Fibroblast of villous mesenchyme (primary cell): ENCODE measurements at regions not wholly inside any gene's neighbourhood (a gene's known extent, or its start where the extent isn't known, plus 50 kb on each side); places are given as distances from the start of the nearest gene placed in this dataset.

Source experiments
- DNase-seq: peaks from one replicate; pipeline ENCODE4 v3.0.0-alpha.2; 2010; ENCODE audit warnings: low read depth
- H3K4me3 ChIP-seq: 2 replicates; pipeline ENCODE4 v1.5.1; 2011; ENCODE audit warnings: low read depth, mild to moderate bottlenecking, low read length
- CTCF ChIP-seq: IDR thresholded peaks from 2 replicates; pipeline ENCODE4 v1.5.1; 2012; ENCODE audit warnings: low read depth, mild to moderate bottlenecking, low read length; ENCODE audit not compliant: insufficient read depth

- TF ChIP-seq CTCF, result no peak
- no peak for DNase-seq
Observed at GRCh38 chr1:13892198-13892597, 192.2 kb downstream of the PRDM2 start.

DNA sequence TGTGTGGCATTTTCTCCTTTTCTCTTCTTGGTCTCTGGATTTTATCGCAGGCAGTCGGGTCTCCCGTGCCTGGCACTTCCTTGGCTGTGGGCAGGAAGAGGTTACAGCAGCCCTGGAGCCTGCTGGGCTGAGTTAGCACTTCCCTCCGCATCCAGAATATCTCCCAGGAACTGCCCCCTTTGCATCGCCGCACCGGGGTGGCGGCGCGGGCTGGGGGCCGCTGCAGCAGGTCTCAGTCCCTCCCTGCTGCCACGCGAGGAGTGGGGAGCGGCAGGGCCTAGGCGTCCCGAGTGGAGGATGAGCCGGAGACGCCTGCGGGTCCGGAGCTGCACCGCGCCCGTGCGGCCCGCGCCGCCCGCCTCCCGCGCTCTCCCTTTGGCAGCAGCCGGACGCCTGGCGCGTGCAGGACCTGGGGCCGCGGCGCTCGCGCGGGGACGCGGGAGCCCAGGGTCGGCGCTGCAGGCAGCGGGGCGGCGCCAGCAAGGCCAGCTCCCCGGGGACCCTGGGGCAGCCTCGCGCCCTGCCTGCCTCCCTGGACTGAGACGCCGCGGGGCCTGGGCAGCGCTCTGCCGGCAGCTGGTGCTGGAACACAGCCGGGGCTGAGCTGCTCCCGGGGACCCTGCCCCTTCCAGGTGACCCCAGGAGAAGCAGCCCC lies 192.8 kb downstream of the PRDM2 start:
- H3K4me3 ChIP-seq, result no peak overlapping the region
- no peak for DNase-seq
- TF ChIP-seq CTCF, result no peak

More at GRCh38 chr1:13892198-13892597, 192.2 kb downstream of the PRDM2 start:
- H3K4me3 ChIP-seq, result no peak overlapping the region

DNA sequence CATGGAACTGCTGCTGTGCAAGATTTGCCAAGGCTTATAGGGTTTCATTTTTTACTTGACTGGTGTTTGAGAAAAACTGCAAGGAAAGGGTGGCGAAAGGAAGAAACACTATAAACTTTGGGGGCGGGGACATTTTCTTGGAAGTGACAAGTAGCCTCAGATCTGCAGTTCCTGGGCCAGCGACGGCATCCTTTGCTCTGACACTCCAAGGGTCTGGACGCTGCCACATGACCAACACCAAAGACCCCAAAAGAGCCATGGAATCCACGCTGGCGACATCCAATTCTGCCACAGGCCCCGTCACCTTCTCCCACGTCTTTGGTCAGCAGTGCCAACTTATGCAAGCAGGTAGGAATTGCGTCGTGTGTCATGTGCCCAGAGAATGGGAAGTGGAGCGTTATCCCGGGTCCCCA lies 193.4 kb downstream of the PRDM2 start:
- no peak overlapping the region for H3K4me3 ChIP-seq
- no peak for DNase-seq
- TF ChIP-seq CTCF, result no peak

DNA sequence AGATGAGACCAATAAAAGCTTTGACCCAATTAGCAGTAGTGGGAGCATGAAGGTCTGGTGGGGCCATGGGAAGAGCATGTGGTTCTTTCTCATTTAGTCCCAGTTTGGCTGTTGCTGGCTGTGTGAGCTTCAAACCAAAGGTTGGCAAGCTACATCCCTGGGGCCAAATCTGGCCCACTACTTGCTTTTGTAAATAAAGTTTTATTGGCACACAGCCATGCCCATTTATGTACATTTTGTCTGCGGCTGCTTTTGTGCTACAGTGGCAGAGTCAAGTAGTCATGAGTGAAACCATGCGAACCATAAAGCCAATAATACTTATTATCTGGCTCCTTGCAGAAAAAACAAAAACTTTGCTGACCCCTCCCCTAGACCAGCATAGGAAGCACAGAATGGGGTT lies 196.9 kb downstream of the PRDM2 start:
- no peak for TF ChIP-seq CTCF
- no peak for DNase-seq
- H3K4me3 ChIP-seq, result no peak overlapping the region

- H3K4me3 ChIP-seq, result no peak overlapping the region
- DNase-seq, result no peak
- no peak for TF ChIP-seq CTCF
Observed at GRCh38 chr1:13898406-13898805, 198.4 kb downstream of the PRDM2 start.

DNA sequence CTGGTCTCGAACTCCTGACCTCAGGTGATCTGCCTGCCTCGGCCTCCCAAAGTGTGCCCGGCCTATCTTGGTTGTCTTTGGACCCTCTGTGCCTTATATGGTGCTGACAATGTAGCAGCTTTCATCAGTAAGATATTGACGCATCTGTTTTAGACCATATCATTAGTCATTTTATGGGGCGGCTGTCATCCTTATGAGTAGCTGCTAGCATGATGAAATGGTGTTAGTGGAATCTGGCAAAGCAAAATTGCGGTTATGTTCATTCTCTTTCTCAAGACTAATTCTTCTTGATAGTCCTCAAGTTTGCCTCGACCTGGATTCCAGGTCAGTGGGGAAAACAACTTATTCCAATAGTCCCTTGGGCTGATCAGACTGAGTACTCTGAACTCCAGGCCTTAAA lies 199.9 kb downstream of the PRDM2 start:
- TF ChIP-seq CTCF, result no peak
- peak; percentile 44 for DNase-seq
- no peak overlapping the region for H3K4me3 ChIP-seq

DNA sequence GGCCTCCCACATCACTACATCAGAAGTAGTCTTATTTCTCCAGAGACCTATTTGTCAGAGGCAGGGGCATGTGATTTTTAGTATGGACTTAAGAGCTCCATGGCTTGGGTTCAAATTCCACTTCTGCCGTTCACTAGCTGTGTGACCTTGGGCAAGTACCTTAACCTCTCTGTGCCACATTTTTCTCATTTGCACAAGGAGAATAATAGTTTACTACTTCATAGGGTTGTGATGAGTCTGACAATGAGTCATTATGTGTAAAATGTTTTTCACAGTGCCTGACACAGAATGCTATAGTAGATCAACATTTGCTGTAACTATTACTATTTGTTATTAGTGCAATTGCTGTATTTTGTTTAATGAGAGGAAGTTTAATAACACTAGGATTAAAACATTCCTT lies 200.6 kb downstream of the PRDM2 start:
- DNase-seq, result peak; percentile 9
- no peak for TF ChIP-seq CTCF
- H3K4me3 ChIP-seq, result no peak overlapping the region
